Prostate gland (tissue), 2 donors: ENCODE measurements at regions not wholly inside any gene's neighbourhood (a gene's known extent, or its start where the extent isn't known, plus 50 kb on each side); places are given as distances from the start of the nearest gene placed in this dataset.
"Not testable (repeated sequence)": the region's sequence is repeated elsewhere in the genome, so short reads cannot be mapped to it uniquely, and the experiment has no call there.

Source experiments
- POLR2A ChIP-seq: fragments of 450-650 bp; IDR thresholded peaks from one replicate; pipeline ENCODE4 v1.6.1; 2016; ENCODE audit warnings: antibody characterized with exemption, mild to moderate bottlenecking
- POLR2AphosphoS5 ChIP-seq: sonication (generic); formaldehyde crosslinking; IDR thresholded peaks from one replicate; pipeline ENCODE4 v1.6.1; 2017; ENCODE audit warnings: antibody characterized with exemption
- TF ChIP-seq, protein P1 (sequence below), 4 experiments: fragments of 200-600 bp in 2 of 4; fragments of 450-650 bp in 2 of 4; sonication (generic) in 2 of 4; IDR thresholded peaks; 1 replicate in 3 of 4; 2 replicates in 1 of 4; pipeline ENCODE4 v1.5.1; 2016 to 2019; ENCODE audit warnings: antibody characterized with exemption in 4 of 4, mild to moderate bottlenecking in 2 of 4, moderate library complexity in 2 of 4

DNA sequence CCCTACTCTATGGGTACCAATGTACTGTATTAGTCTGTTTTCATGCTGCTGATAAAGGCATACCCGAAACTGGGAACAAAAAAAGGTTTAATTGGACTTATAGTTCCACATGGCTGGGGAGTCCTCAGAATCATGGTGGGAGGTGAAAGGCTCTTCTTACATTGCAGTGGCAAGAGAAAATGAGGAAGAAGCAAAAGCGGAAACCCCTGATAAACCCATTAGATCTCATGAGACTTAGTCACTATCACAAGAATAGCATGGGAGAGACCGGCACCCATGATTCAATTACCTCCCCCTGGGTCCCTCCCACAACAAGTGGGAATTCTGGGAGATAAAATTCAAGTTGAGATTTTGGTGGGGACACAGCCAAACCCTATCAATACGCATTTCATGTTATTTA is 635.3 kb downstream of the MID1IP1 start:
- TF ChIP-seq POLR2A, POLR2AphosphoS5: not testable (repeated sequence)
- TF ChIP-seq, protein P1, sequence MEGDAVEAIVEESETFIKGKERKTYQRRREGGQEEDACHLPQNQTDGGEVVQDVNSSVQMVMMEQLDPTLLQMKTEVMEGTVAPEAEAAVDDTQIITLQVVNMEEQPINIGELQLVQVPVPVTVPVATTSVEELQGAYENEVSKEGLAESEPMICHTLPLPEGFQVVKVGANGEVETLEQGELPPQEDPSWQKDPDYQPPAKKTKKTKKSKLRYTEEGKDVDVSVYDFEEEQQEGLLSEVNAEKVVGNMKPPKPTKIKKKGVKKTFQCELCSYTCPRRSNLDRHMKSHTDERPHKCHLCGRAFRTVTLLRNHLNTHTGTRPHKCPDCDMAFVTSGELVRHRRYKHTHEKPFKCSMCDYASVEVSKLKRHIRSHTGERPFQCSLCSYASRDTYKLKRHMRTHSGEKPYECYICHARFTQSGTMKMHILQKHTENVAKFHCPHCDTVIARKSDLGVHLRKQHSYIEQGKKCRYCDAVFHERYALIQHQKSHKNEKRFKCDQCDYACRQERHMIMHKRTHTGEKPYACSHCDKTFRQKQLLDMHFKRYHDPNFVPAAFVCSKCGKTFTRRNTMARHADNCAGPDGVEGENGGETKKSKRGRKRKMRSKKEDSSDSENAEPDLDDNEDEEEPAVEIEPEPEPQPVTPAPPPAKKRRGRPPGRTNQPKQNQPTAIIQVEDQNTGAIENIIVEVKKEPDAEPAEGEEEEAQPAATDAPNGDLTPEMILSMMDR (IDR thresholded peaks at IDR 0.05) = not testable (repeated sequence)
